ENCODE measurements at regions not wholly inside any gene's neighbourhood (a gene's known extent, or its start where the extent isn't known, plus 50 kb on each side); places are given as distances from the start of the nearest gene placed in this dataset.

DNA sequence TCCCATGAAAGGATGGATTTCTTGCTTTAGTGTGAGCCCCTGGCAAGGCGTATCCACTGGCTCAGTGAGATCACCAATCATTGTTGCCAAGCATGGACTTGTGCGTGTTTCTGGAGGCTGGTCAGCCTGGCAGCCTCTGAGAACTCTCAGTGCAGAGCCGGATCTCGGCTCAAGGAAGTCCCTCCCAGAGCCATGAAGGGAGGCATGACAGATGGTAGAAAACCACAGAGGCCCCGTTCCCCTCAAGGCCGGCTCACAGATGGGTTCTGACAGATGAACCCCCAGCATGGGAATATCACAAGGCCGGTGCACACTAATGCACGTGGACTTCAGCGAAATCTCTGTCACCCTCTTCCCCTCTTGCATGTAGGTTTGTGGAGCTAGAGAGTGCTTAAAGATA, 290.5 kb downstream of the AJAP1 start:
- in situ Hi-C loops (cut with MboI; ENCODE audit: low sequenced_read_pairs): no loop called here

DNA sequence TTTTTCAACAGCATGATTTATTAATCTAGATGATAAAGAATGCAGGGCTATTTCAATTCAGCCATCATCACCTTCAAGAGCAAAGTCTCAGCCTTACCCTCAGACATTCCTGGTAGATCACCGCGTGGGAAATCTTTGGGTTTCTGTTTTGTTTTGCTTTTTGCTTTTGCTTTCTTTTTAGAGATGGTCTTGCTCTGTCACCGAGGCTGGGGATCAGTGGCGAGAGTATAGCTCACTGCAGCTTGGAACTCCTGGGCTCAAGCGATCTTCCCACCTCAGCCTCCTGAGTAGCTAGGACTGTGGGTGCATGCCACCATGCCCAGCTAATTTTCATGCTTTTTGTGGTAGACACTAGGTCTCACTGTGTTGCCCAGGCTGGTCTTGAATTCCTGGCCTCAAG, 289.7 kb downstream of the AJAP1 start:
- in situ Hi-C loops (cut with MboI; ENCODE audit: low sequenced_read_pairs): no loop called here

DNA sequence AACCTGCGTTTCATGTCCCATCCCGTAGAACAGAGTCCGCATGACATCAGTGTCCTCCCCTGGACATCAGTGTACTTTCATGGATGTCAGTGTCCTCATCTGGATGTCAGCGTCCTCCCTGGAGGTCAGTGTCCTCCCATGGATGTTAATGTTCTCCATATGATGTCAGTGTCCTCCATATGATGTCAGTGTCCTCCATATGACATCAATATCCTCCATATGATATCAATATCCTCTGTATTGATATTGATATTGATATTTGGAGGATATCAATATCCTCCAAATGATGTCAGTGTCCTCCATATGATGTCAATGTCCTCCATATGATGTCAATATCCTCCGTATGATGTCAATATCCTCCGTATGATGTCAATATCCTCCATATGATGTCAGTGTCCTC, 284.9 kb downstream of the AJAP1 start:
- in situ Hi-C loops (cut with MboI; ENCODE audit: low sequenced_read_pairs): no loop called here

DNA sequence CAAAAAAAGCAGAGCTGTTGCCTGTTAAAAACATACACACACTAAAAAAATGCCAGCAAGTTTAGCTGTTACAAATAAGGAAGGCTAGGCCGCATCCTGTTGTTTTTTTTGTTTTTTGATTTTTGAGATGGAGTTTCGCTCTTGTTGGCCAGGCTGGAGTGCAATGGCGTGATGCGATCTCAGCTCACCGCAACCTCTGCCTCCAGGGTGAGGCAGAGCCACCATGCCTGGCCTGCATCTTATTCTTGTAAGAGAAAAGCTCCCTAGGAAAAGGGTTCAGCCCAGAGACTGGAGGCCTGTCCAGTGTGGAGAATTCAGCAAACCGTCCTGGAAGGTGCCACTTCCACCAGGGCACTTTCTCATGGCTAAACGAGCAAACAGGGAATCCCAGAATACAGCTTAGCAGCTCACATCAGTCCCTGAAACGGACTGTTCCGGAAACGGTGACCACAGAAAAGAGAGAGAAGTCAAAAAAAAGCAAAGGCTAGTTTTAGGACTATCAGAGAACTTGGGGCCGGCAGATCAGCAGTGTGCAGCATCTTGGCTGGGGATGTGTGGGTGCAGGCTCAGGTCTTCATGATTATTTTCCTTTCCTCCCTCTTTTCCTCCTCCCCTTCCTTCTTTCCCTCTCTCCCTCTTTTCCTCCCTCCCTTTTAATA, 283.6 kb downstream of the AJAP1 start:
- in situ Hi-C loops (cut with MboI; ENCODE audit: low sequenced_read_pairs): no loop called here

DNA sequence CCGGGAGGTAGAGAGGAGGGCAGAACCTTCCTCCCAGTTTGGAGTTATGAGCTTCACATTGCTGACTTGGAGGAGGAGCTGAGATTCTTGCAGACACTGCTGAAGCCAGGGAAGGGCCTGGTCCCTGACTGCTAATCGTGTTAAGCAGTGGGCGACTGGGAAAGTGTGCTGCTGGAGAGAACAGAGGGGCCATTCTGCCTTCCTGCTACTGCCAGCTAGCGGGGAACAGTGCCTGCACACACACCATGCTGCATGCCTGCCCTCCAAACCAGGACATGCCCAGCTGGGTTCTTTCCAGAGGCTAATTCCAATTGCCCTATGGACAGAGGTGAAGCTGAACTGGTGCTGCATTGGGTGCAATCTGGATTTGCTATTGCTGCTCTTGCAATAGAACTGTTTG, 281.4 kb downstream of the AJAP1 start:
- in situ Hi-C loops (cut with MboI; ENCODE audit: low sequenced_read_pairs): no loop called here

DNA sequence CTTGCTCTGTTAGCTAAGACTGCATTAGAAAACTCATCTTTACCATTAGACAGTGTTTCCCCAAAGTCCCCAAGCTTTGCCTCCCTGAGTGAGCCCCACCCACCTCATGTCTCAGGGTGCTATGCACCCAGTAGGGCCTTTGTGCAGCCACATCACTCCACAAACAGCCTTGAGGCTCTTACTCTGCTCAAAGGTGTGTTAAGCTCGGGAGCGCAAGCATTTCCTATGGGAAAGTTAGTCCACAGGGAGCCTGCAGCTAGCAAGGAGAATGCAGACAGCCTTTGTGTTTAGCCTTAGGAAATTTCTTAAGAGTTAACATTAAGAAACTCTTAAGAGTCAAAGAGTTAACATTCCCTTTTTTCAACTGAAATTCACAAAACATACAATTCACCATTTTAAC, 278.8 kb downstream of the AJAP1 start:
- in situ Hi-C loops (cut with MboI; ENCODE audit: low sequenced_read_pairs): no loop called here

DNA sequence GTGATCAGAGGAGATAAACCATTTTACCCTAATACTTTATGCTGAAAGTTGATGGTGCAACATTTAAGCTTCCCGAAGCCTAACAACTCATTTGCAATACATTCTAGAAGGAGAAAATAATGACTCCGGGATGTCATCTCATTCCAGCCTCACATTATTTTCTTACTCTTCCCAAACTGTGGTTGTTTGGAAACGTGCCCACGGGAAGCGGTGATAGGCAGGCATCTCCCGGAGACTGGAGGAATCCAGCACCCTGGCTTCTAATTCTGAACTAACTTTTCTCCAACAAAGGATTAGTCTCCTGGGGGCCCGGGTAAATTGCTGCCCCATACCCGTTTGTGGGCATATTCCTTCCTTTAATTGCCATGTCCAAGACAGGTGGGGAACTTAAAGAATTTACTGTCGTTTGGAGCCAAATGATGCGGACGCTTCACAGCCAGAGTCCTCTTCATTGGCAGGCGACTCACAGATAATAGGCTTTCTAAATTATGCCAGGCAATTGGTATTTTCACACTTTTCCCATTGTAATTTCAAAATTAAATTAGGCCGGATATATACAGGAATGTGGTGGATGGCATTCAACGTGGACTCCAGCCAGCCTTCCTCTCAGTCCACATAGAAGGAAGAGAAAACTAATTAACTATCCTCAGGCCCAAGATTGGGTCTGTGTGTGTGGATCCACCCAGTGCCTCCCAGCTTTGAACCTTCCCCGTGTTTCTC, 278.1 kb downstream of the AJAP1 start:
- in situ Hi-C loops (cut with MboI; ENCODE audit: low sequenced_read_pairs): no loop called here

DNA sequence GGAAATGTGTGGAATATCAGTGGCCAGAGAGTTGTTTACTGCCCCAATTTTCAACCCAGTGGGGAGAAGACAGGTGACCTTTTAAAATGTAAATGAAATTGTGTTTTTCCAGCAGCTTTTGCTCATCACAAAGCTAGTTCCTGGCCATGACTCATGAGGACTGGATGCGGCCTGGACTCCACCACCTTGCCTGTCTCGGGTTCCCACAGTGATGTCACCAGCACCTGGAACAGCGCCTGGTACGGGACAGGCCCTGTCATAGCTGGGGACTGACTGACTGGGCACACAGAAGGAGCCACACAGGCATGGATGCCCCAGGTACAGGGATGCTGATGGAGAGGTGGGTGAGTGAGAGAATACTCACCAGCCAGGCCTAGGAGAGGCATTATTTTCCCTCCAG, 277.1 kb downstream of the AJAP1 start:
- in situ Hi-C loops (cut with MboI; ENCODE audit: low sequenced_read_pairs): no loop called here

DNA sequence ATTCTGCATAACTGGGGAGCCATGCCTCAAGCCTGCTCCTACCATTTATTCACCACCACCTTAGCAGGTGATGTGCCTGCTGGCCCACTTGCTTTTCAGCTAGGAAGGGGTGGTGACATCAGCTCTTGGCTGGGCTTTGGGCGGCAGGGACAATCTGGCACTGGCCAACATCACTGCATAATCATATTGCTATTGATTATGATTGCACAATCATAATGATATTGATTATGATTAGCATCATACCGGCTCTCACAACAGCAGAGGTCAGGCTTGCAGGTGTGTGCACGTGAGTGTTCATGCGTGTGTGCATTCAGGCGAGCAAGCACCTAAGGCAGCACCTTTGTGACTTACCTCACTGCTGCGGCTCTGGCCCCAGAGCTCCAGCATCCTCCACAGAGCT, 273.8 kb downstream of the AJAP1 start:
- in situ Hi-C loops (cut with MboI; ENCODE audit: low sequenced_read_pairs): no loop called here

DNA sequence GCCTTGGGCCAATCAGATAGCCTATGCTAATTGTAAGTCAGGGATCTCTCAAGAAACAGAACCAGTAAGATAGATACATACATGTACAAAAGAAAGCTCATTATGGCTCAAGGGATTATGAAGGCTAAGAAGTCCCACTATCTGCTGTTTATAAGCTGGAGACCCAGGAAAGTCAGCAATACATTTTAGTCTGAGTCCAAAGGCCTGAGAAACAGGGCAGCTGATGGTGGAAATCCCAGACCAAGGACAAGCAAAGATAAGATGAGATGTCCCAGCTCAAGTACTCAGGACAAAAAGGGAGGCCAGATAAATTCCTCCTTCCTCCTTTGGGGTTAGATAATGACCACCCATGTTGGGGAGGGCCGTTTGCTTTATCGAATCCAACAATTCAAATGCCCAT, 269.9 kb downstream of the AJAP1 start:
- in situ Hi-C loops (cut with MboI; ENCODE audit: low sequenced_read_pairs): no loop called here

DNA sequence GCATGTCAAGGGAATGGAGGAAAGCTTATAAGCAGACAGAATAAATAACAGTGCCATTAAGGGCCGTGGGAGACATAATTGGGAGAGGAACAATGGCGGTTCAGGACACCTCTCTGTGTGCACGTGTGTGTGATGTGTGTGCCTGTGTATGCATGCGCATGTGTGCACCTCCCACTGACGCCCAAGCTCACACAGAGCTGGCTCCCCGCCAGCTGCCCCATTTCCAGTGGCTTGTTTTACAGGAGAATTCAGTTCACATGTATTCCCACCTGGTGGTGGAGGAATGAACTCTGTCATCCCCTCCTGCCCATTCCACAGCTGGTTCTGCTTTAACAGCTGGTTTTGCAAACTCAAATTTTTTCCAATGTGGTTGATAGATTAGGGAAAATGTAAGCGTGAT, 262.2 kb downstream of the AJAP1 start:
- in situ Hi-C loops (cut with MboI; ENCODE audit: low sequenced_read_pairs): no loop called here

DNA sequence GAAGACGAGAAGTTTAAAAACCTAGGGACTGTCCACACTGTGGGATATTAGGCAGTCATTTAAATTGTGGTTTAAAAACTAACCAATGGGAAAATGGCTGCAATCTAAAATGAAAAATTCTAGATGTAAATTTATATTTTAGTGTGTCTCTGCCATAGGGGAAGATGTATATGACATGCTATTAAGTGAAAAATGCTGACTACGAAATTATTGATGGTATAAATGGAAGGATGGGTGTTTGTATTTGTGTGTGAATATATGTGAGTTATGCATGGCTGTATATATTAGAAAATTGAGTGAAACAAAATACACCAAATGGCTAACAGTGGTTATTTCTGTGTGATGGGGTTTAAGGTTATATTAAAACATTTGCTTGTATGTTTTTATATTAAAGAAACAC, 260.7 kb downstream of the AJAP1 start:
- in situ Hi-C loops (cut with MboI; ENCODE audit: low sequenced_read_pairs): no loop called here

DNA sequence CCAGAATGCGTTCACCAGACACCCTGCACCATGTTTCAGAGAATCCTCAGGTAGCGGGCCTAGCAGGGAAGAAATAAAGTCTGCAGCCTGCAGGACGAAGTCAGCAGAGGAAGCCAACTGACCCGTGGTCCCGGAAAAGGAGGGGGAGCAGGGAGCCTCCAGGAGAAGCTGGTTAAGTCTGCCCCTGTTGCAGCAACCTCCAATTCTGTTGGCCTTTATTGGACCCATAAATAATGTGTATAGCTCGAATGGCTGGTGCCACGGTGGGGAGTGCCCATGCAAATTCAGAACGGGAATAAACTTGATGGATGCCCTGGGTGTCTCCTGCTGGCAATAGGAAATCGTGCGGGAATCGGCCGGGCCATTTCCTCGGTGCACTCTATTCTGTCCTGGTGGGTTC, 254.1 kb downstream of the AJAP1 start:
- in situ Hi-C loops (cut with MboI; ENCODE audit: low sequenced_read_pairs): no loop called here

DNA sequence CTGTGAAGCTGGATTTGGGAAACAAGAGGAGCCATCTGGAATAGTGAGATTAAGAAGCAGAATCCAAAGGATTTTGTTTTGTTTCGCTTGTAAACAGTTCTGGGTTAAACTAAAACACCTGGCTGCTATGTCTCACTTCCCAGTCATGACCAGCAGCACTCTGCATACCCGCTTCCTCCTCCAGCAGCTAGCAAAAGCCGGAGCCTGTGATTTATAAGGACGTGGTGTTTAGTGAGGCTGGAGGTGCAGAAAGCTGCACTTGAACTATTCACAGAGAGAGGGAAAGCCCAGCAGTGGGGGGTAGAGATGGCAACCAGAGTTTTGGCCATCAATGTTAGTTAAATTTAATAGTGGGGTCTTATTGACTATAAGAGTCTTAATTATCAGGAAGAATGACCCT, 240.2 kb downstream of the AJAP1 start:
- in situ Hi-C loops (cut with MboI; ENCODE audit: low sequenced_read_pairs): no loop called here

DNA sequence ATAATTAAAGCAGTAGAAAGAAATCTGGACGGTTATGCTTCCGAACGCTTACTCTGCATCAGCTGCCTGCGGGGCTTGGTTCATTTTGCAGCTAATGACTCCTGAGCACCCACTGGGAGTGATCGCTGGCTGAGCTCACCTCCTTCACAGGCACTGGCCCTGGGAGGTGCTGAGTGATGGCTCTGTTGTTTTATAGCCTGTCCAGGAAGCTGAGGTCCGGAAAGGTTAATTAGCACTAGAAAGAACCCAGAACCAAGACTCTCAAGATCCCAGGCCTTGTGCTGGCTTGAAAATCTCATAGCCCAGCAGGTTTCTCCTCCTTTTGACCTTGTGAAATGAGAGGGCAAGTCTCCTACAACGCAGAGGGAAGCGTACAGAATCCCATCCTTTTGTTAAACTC, 226.2 kb downstream of the AJAP1 start:
- in situ Hi-C loops (cut with MboI; ENCODE audit: low sequenced_read_pairs): no loop called here

DNA sequence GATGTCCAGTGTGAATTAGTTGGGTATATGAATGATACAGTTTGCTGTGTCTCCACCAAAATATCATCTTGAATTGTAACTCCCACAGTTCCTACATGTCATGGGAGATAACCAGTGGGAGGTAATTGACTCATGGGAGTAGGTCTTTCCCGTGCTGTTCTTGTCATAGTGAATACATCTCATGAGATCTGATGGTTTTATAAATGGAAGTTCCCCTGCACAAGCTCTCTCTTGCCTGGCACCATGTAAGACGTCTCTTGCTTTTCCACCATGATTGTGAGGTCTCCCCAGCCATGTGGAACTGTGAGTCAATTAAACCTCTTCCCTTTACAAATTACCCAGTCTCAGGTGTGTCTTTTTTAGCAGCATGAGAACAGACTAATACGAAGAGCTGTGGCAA, 223.0 kb downstream of the AJAP1 start:
- in situ Hi-C loops (cut with MboI; ENCODE audit: low sequenced_read_pairs): no loop called here

DNA sequence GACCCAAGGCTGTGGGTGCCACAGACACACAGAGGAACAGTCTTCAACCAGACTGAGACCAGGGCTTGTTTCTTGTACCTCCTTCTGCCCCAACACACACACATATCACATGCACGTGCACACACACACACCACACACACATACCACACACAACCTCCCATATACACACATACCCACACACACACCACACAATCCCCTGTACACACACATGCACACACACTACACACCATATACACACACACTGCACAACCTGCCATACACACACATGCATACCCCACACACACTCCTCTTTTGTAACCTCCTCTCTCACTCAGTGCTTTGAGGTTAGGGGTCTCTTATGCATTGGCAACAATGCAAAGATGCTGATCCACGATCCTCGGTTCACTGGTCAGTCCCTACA, 217.0 kb downstream of the AJAP1 start:
- in situ Hi-C loops (cut with MboI; ENCODE audit: low sequenced_read_pairs): no loop called here

DNA sequence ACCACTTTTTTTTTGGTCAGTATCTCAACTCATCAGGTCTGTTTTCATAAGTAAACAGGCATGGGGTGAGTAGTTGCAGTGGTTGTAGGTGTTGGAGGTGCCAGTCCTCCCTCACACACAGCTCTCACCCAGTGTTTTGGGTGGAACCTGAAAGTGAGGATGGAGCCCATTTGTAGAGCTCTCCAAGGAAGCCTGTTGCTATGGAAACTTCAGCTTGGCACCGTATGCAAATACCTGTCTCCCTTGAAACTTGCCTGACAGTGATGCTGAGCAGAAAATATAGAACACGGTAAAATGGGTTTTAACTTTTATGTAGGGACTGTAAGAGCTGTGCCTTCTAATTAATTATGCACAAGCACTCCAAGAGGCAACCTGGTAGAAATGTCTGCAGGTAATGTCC, 214.1 kb downstream of the AJAP1 start:
- in situ Hi-C loops (cut with MboI; ENCODE audit: low sequenced_read_pairs): no loop called here

DNA sequence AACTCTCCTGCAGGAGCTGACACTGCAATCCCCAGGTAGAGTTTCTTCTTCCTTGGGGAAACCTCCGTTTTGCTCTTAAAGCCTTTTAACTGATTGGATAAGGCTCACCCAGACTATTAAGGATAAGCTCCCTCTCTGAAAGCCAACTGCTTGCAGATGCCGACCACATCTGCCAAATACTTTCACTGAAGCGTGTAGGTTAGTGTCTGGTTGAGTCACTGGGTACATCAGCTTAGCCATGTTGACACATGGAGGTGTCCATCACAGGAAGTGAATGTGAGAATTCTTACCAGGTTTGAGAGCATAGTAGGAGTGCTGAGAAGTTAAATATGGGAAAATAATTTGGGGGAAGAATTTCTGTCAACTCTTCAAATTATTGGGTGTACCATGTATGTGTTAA, 202.0 kb downstream of the AJAP1 start:
- in situ Hi-C loops (cut with MboI; ENCODE audit: low sequenced_read_pairs): no loop called here

DNA sequence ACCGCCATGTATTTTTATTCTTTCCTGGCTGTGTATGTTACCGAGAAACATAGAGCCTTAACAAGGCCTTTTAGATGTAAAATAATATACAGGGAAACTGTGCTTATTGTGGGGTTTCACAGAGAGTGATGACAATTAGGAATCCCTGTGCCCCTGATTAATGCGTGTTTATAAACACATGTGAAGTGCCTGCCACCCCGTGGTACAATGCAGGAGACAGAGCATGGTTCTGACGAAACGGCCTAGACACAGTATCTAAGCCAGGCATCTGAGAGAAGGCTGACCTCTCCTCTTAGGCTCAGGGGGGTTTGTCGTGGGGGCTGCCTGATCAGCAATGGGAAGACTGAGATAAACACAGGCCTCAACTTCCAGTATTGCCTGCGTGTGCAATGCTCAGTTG, 200.0 kb downstream of the AJAP1 start:
- in situ Hi-C loops (cut with MboI; ENCODE audit: low sequenced_read_pairs): no loop called here

DNA sequence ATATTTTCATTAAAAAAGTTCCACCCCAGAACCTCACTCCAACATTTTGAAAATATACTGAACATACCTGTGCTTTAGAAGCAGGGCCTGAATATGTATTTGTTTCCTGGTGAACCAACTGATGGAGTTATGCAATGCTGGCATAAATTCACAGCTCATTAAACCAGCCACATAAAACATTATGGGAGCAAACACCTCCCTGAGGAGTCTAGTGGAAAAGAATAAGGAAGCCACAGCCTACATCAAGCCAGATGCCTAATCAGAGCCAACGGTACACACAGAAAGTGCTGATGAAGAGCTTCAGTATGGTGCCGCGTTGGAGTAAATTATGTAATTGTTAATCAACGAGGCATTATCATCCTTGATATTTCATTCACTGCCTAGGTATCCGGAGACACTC, 199.5 kb downstream of the AJAP1 start:
- in situ Hi-C loops (cut with MboI; ENCODE audit: low sequenced_read_pairs): no loop called here

DNA sequence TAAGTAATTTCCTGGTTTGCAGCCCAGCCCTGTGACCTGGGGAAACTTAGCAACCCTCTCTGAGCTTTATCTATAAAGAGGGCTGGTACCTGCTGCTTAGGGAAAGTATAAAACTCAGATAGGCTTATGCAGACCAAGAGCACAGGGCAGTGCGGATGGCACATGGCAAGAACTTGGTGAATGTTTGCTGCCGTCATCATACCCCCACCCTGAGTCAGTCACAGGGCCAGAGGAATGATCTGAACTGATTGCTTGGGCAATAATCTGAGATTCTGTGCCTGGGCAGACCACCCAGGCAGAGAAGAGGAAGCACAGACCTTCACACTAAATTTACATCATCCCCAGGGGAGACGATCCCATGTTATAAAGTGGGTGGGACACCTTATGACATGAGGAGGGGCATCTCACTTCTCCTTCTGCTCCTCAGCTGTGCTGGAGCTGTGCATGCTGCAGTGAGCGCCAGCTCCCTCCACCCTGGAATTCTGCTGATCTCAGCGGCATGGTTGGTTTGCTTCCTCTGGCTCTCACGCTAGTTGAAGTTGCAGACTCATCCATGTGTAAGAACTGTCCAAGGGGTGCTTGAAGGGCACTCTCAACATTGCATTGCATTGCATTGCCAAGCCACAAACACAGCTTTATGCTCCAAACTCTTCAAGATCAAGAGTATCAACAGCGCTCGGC, 197.1 kb downstream of the AJAP1 start:
- in situ Hi-C loops (cut with MboI; ENCODE audit: low sequenced_read_pairs): no loop called here
